ENCODE measurements at regions not wholly inside any gene's neighbourhood (a gene's known extent, or its start where the extent isn't known, plus 50 kb on each side); places are given as distances from the start of the nearest gene placed in this dataset.

GRCh38 chr5:126370796-126371718, 52.2 kb upstream of the GRAMD2B start (continued):
- TF ChIP-seq KAT7 (CRISPR knock-in tag; IDR thresholded peaks at IDR 0.05; ENCODE audit: borderline replicate concordance), result peak; percentile 84; the same call in 1 of the 2 replicates
- peak; percentile 64; the same call in 1 of the 2 replicates for TF ChIP-seq GATAD1 (CRISPR knock-in tag; IDR thresholded peaks at IDR 0.05)
- TF ChIP-seq CBX1 (IDR thresholded peaks at IDR 0.05; ENCODE audit: low read depth), result no peak
- TF ChIP-seq MBD4 (IDR thresholded peaks at IDR 0.05; ENCODE audit: borderline replicate concordance, low read length), result no peak
- TF ChIP-seq ZNF34 (CRISPR knock-in tag; IDR thresholded peaks at IDR 0.05; ENCODE audit: borderline replicate concordance), result no peak
- no peak for TF ChIP-seq HIC2 (CRISPR knock-in tag; IDR thresholded peaks at IDR 0.05; ENCODE audit: low read depth)
- no peak for TF ChIP-seq ZNF530 (CRISPR knock-in tag; IDR thresholded peaks at IDR 0.05; ENCODE audit: low read depth)
- TF ChIP-seq ERF (CRISPR knock-in tag; IDR thresholded peaks at IDR 0.05), result no peak
- TF ChIP-seq ZNF740 (CRISPR knock-in tag; IDR thresholded peaks at IDR 0.05), result no peak
- TF ChIP-seq HBP1 (CRISPR knock-in tag; IDR thresholded peaks at IDR 0.05; ENCODE audit: low read depth), result no peak
- peak; percentile 51; the same call in 1 of the 2 replicates for TF ChIP-seq ZSCAN29 (CRISPR knock-in tag; conservative IDR thresholded peaks at IDR 0.05)
- no peak for TF ChIP-seq TRAFD1 (CRISPR knock-in tag; IDR thresholded peaks at IDR 0.05; ENCODE audit: borderline replicate concordance)
- TF ChIP-seq ADNP (CRISPR knock-in tag; IDR thresholded peaks at IDR 0.05), result no peak
- TF ChIP-seq ZNF563 (CRISPR knock-in tag; IDR thresholded peaks at IDR 0.05), result no peak; the same call in 1 of the 2 replicates
- TF ChIP-seq NKX3-1 (CRISPR knock-in tag; IDR thresholded peaks at IDR 0.05), result 0 out of 2 replicates have a peak, but pooled peaks have one; percentile 53
- TF ChIP-seq ZNF503 (CRISPR knock-in tag; IDR thresholded peaks at IDR 0.05), result no peak
- no peak for TF ChIP-seq MZF1 (CRISPR knock-in tag; IDR thresholded peaks at IDR 0.05; ENCODE audit: borderline replicate concordance)
- no peak for TF ChIP-seq SCMH1 (CRISPR knock-in tag; IDR thresholded peaks at IDR 0.05; ENCODE audit: borderline replicate concordance)
- 0 out of 2 replicates have a peak, but pooled peaks have one; percentile 18 for TF ChIP-seq FOXA3 (CRISPR knock-in tag; IDR thresholded peaks at IDR 0.05)
- no peak for TF ChIP-seq KLF12 (CRISPR knock-in tag; IDR thresholded peaks at IDR 0.05; ENCODE audit: borderline replicate concordance)
- TF ChIP-seq ZNF513 (CRISPR knock-in tag; conservative IDR thresholded peaks at IDR 0.05), result no peak

All from HepG2 (cell line).